Left lung (tissue), 4 donors: ENCODE measurements at regions not wholly inside any gene's neighbourhood (a gene's known extent, or its start where the extent isn't known, plus 50 kb on each side); places are given as distances from the start of the nearest gene placed in this dataset.

Experiments used
- ATAC-seq: fragments of 200-7000 bp; cut with Tn5 transposase; one replicate; pipeline ENCODE4 v1.9.1; 2020; ENCODE audit warnings: moderate library complexity
- DNase-seq, 4 donors: peaks; one replicate each; pipeline ENCODE4 v3.0.0-alpha.2; 2013 to 2020
- H3K27ac ChIP-seq, 2 donors: fragments of 200-600 bp; sonication (generic) in 1 of 2; one replicate each; pipeline versions ENCODE4 v1.5.0 to v1.8.0; 2020 to 2021
- H3K27me3 ChIP-seq, 2 donors: fragments of 200-600 bp; sonication (generic) in 1 of 2; one replicate each; pipeline versions ENCODE4 v1.5.0 to v1.8.0; 2020 to 2021
- H3K36me3 ChIP-seq, 2 donors: fragments of 200-600 bp; sonication (generic) in 1 of 2; one replicate each; pipeline versions ENCODE4 v1.5.0 to v1.8.0; 2020 to 2021
- H3K4me1 ChIP-seq, 2 donors: fragments of 200-600 bp; one replicate each; pipeline ENCODE4 v1.8.0; 2021
- H3K4me3 ChIP-seq, 2 donors: fragments of 200-600 bp; sonication (generic) in 1 of 2; one replicate each; pipeline versions ENCODE4 v1.5.0 to v1.8.0; 2020 to 2021; ENCODE audit warnings: mild to moderate bottlenecking in 1 of 2
- H3K9me3 ChIP-seq, 2 donors: fragments of 200-600 bp; sonication (generic) in 1 of 2; one replicate each; pipeline versions ENCODE4 v1.5.0 to v1.8.0; 2020 to 2021
- CTCF ChIP-seq, 2 donors: fragments of 200-600 bp; sonication (generic) in 1 of 2; IDR thresholded peaks; one replicate each; pipeline versions ENCODE4 v1.5.0 to v1.8.0; 2021; ENCODE audit warnings: antibody characterized with exemption in 2 of 2
- intact Hi-C, 2 donors: fragments of 100-400 bp; cut with DNase I; formaldehyde crosslinking; loops; one replicate each; pipeline versions ENCODE4 v1.11.2 to v1.14.2; 2022
- donor health status: DM: no; HTN: yes; CAD: no.
- donor health status: DM: no; HTN: no; CAD: no.

GRCh38 chr18:44309185-44309584 lies 371.5 kb upstream of the SETBP1 start:
- H3K4me3 ChIP-seq: no peak overlapping the region
- DNase-seq (no peak), ATAC-seq (no peak)
- H3K4me1 ChIP-seq: no peaks in the 10 kb centered on the region
- H3K27ac ChIP-seq: no peak overlapping the region
- intact Hi-C loops: no loop called here
- H3K27me3 ChIP-seq: no peaks in the 10 kb centered on the region
- no peaks in the 10 kb centered on the region for H3K36me3 ChIP-seq
- no peak for TF ChIP-seq CTCF (IDR thresholded peaks at IDR 0.05)
- peaks cover 0 to 15% of the 10 kb centered on the region in 2 donors for H3K9me3 ChIP-seq

GRCh38 chr18:44320619-44321460 lies 359.8 kb upstream of the SETBP1 start:
- Histone ChIP-seq H3K4me1 (no peaks in the 10 kb centered on the region), H3K36me3 (no peaks in the 10 kb centered on the region), H3K4me3 (no peak overlapping the region), H3K27me3 (no peaks in the 10 kb centered on the region), H3K27ac (no peak overlapping the region), H3K9me3 (no peaks in the 10 kb centered on the region)
- no peak for TF ChIP-seq CTCF (IDR thresholded peaks at IDR 0.05)
- DNase-seq (peak in 1 of 4 donors; percentile 58), ATAC-seq (no peak)
- intact Hi-C loops: no loop called here

- Histone ChIP-seq H3K4me3 (no peak overlapping the region), H3K36me3 (no peaks in the 10 kb centered on the region), H3K4me1 (no peaks in the 10 kb centered on the region), H3K9me3 (no peaks in the 10 kb centered on the region), H3K27me3 (no peaks in the 10 kb centered on the region), H3K27ac (no peak overlapping the region)
- ATAC-seq (no peak), DNase-seq (peak in 1 of 4 donors; percentile 26)
- TF ChIP-seq CTCF (IDR thresholded peaks at IDR 0.05): no peak
- intact Hi-C loops: no loop called here
These were observed 358.7 kb upstream of the SETBP1 start for GRCh38 chr18:44321868-44322590.

- Histone ChIP-seq H3K9me3 (no peaks in the 10 kb centered on the region), H3K4me3 (no peak overlapping the region), H3K27me3 (no peaks in the 10 kb centered on the region), H3K36me3 (no peaks in the 10 kb centered on the region), H3K27ac (no peak overlapping the region), H3K4me1 (no peaks in the 10 kb centered on the region)
- DNase-seq (no peak), ATAC-seq (no peak)
- intact Hi-C loops: no loop called here
- no peak for TF ChIP-seq CTCF (IDR thresholded peaks at IDR 0.05)
These were observed 357.6 kb upstream of the SETBP1 start for GRCh38 chr18:44323125-44323524.

GRCh38 chr18:44324361-44324760 lies 356.3 kb upstream of the SETBP1 start:
- no peak for ATAC-seq
- intact Hi-C loops: no loop called here
- Histone ChIP-seq H3K36me3 (no peaks in the 10 kb centered on the region), H3K9me3 (no peaks in the 10 kb centered on the region), H3K27me3 (no peaks in the 10 kb centered on the region), H3K27ac (no peak overlapping the region), H3K4me1 (no peaks in the 10 kb centered on the region), H3K4me3 (no peak overlapping the region)
- DNase-seq: no peak
- TF ChIP-seq CTCF (IDR thresholded peaks at IDR 0.05): no peak
